HEK293T (cell line): ENCODE measurements at regions not wholly inside any gene's neighbourhood (a gene's known extent, or its start where the extent isn't known, plus 50 kb on each side); places are given as distances from the start of the nearest gene placed in this dataset.

Experiments used
- ARNT ChIP-seq: fragments of 450-650 bp; IDR thresholded peaks from 2 replicates; pipeline ENCODE4 v1.6.1; 2017; ENCODE audit warnings: mild to moderate bottlenecking
- BHLHE40 ChIP-seq: fragments of 450-650 bp; IDR thresholded peaks from 2 replicates; pipeline ENCODE4 v1.6.1; 2016; ENCODE audit warnings: mild to moderate bottlenecking, moderate library complexity, borderline replicate concordance
- ELF4 ChIP-seq: fragments of 450-650 bp; IDR thresholded peaks from 2 replicates; pipeline ENCODE4 v1.6.1; 2017; ENCODE audit warnings: antibody characterized with exemption
- FOXA1 ChIP-seq: fragments of 450-650 bp; IDR thresholded peaks from 2 replicates; pipeline ENCODE4 v1.6.1; 2016; ENCODE audit warnings: mild to moderate bottlenecking
- FOXK2 ChIP-seq: fragments of 450-650 bp; IDR thresholded peaks from 2 replicates; pipeline ENCODE4 v1.6.1; 2016; ENCODE audit warnings: mild to moderate bottlenecking
- FOXM1 ChIP-seq: fragments of 450-650 bp; IDR thresholded peaks from 2 replicates; pipeline ENCODE4 v1.6.1; 2017; ENCODE audit warnings: mild to moderate bottlenecking, borderline replicate concordance
- HDGF ChIP-seq: fragments of 450-650 bp; IDR thresholded peaks from 2 replicates; pipeline ENCODE4 v1.6.1; 2017; ENCODE audit warnings: antibody characterized with exemption, borderline replicate concordance
- L3MBTL2 ChIP-seq: fragments of 450-650 bp; conservative IDR thresholded peaks from 2 replicates; pipeline ENCODE4 v1.6.1; 2016; ENCODE audit warnings: mild to moderate bottlenecking
- LEF1 ChIP-seq: fragments of 450-650 bp; IDR thresholded peaks from 2 replicates; pipeline ENCODE4 v1.6.1; 2017; ENCODE audit warnings: mild to moderate bottlenecking, borderline replicate concordance
- PKNOX1 ChIP-seq: fragments of 450-650 bp; IDR thresholded peaks from 2 replicates; pipeline ENCODE4 v1.6.1; 2016
- SP1 ChIP-seq: fragments of 450-650 bp; IDR thresholded peaks from 2 replicates; pipeline ENCODE4 v1.6.1; 2017
- SUZ12 ChIP-seq: fragments of 450-650 bp; IDR thresholded peaks from 2 replicates; pipeline ENCODE4 v1.6.1; 2016; ENCODE audit warnings: mild to moderate bottlenecking
- TARDBP ChIP-seq: fragments of 450-650 bp; IDR thresholded peaks from 2 replicates; pipeline ENCODE4 v1.6.1; 2016
- ZNF384 ChIP-seq: fragments of 450-650 bp; IDR thresholded peaks from 2 replicates; pipeline ENCODE4 v1.6.1; 2016

DNA sequence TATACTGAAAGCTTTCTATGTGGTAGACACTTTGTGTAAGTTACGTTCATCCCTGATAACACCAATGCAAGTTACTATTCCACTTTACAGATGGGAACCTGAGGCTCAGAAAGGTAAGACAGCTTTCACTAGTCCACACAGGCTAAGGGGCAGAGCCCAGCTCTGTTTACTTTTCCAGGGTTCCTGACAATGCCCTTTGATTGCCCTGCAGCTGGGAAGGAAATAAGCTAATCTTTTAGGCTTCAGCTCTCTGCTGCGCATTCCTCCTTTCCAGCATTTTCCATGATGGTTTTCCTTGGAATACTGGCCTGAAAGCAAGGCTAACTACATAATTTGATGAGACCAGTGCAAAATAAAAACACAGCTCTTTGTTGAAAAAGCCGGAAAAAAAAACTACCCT is 185.7 kb upstream of the BTG1 start:
- TF ChIP-seq BHLHE40: no peak
- no peak for TF ChIP-seq ZNF384
- no peak for TF ChIP-seq SUZ12
- no peak for TF ChIP-seq FOXK2
- TF ChIP-seq TARDBP: no peak
- no peak for TF ChIP-seq PKNOX1
- no peak for TF ChIP-seq FOXA1
- TF ChIP-seq FOXM1: no peak
- TF ChIP-seq LEF1: no peak
- TF ChIP-seq SP1: no peak
- no peak for TF ChIP-seq ELF4
- no peak for TF ChIP-seq ARNT
- TF ChIP-seq L3MBTL2: no peak
- TF ChIP-seq HDGF: no peak
